Gastroesophageal sphincter (tissue), 2 donors: ENCODE measurements at regions not wholly inside any gene's neighbourhood (a gene's known extent, or its start where the extent isn't known, plus 50 kb on each side); places are given as distances from the start of the nearest gene placed in this dataset.

Experiments
- EP300 ChIP-seq: sonication (generic); formaldehyde crosslinking; IDR thresholded peaks from one replicate; pipeline ENCODE4 v1.6.1; 2017; ENCODE audit warnings: antibody characterized with exemption, mild to moderate bottlenecking
- POLR2A ChIP-seq, 2 donors: fragments of 450-650 bp; IDR thresholded peaks; one replicate each; pipeline ENCODE4 v1.6.1; 2017; ENCODE audit warnings: antibody characterized with exemption in 2 of 2, mild to moderate bottlenecking in 2 of 2, moderate library complexity in 1 of 2

DNA sequence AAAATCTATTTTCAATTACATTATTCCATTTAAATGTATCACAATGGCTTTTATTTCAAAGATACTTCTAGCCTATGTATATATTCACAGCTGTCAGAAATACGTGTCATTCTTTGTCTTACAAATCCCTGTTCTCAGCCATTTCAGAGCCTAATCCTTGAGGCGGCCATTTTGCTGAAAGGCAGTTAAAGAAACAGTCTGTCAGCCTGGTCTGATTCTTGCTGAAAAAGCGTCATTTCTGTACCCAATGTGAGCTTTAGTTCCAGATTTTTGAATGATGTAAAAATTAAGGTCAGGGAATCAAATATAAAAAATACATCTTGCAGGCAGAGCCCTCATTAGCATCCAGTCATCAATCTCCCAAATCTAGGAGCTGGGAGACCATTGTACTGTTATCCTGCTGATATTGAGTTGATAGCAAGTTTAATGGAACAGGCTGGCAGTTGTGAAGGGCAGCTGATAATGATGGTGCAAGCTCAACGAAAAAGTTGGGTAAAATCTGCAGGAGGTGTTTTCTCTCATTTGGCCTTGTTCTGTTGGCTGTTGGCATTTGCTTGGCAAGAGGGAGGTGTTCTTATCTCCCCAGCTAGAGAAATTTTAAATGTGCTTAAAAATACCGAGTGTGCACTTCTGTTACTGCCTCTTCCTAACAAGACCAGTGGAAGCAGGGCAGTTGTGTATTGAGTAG is 314.8 kb downstream of the SOX4 start:
- TF ChIP-seq POLR2A (IDR thresholded peaks at IDR 0.05), result no peak
- TF ChIP-seq EP300, result no peak
